ENCODE measurements at regions not wholly inside any gene's neighbourhood (a gene's known extent, or its start where the extent isn't known, plus 50 kb on each side); places are given as distances from the start of the nearest gene placed in this dataset.

DNA sequence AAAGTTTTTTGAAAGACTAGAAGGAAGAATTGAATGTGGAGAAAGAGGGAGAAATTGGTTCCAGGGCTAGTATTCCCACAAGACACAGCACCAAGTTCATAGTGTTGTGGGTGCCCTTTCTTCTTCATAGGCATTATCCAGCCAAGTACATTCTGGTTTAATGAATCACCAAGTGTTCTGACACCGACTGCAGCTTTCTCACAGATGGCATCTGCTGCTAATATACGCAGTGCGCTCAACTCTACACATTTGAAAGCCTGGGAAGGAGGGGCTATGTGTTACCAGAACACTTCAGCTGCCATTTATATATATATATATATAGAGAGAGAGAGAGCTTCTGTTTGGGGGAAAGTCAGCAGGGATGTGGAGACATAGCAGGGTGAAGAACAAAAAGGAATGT is 1168.4 kb downstream of the GATA3 start:
- no peaks in the 10 kb centered on the region for H3K4me1 ChIP-seq
- no peak overlapping the region for H3K4me3 ChIP-seq (replicated peaks in 1 of 3)
- H3K36me3 ChIP-seq: no peaks in the 10 kb centered on the region
- intact Hi-C loops (cut with DNase I): no loop called here
- H3K27ac ChIP-seq: no peak overlapping the region
- DNase-seq: no peak
- no peaks in the 10 kb centered on the region for H3K9me3 ChIP-seq
- H3K27me3 ChIP-seq: no peaks in the 10 kb centered on the region
- WGBS, 2 donors: 93% methylated on average over 3 of the region's 3 CpGs
- TF ChIP-seq, protein P1, sequence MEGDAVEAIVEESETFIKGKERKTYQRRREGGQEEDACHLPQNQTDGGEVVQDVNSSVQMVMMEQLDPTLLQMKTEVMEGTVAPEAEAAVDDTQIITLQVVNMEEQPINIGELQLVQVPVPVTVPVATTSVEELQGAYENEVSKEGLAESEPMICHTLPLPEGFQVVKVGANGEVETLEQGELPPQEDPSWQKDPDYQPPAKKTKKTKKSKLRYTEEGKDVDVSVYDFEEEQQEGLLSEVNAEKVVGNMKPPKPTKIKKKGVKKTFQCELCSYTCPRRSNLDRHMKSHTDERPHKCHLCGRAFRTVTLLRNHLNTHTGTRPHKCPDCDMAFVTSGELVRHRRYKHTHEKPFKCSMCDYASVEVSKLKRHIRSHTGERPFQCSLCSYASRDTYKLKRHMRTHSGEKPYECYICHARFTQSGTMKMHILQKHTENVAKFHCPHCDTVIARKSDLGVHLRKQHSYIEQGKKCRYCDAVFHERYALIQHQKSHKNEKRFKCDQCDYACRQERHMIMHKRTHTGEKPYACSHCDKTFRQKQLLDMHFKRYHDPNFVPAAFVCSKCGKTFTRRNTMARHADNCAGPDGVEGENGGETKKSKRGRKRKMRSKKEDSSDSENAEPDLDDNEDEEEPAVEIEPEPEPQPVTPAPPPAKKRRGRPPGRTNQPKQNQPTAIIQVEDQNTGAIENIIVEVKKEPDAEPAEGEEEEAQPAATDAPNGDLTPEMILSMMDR (IDR thresholded peaks at IDR 0.05): no peak
- TF ChIP-seq POLR2A (IDR thresholded peaks at IDR 0.05): no peak

DNA sequence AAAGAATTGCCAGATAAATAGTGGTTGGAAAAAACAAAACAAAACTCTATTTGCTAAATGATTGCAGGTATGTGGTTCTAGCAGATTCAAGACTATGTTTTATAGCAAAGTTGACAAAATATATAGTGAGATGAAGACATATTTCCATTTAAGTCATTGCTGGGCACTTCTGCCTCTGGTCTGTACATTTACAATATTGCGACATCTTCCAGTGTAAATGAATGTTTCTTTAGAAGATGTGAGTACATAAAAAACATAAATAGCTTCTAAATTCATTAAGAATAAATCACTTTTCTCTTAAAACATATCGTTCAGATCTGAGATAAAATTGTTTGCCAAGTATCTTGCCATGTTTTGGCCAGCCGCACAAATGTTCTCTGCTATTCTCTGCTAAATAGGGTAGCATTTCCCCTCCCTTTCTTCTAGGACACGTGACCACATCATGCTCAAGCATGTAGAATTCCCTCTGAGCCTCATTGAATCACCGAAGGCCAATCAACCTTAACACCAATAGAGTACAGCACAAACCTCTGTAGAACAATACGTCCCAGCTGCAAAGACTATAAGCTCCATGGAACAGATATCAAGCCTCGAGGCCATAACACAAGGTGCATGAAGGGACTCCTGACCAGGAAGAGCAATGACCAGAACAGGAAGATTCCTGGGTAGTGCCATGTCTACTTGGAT is 1173.3 kb downstream of the GATA3 start:
- H3K9me3 ChIP-seq: no peaks in the 10 kb centered on the region
- H3K27ac ChIP-seq: no peak overlapping the region
- H3K27me3 ChIP-seq: no peaks in the 10 kb centered on the region
- no peak for DNase-seq
- H3K4me3 ChIP-seq (replicated peaks in 1 of 3): no peak overlapping the region
- TF ChIP-seq, protein P1 (IDR thresholded peaks at IDR 0.05): no peak
- no peak for TF ChIP-seq POLR2A (IDR thresholded peaks at IDR 0.05)
- intact Hi-C loops (cut with DNase I): no loop called here
- 83 to 88% methylated on average over 7 of the region's 7 CpGs for WGBS, 2 donors
- H3K4me1 ChIP-seq: peaks cover 5 to 6% of the 10 kb centered on the region in 2 donors
- H3K36me3 ChIP-seq: no peaks in the 10 kb centered on the region

DNA sequence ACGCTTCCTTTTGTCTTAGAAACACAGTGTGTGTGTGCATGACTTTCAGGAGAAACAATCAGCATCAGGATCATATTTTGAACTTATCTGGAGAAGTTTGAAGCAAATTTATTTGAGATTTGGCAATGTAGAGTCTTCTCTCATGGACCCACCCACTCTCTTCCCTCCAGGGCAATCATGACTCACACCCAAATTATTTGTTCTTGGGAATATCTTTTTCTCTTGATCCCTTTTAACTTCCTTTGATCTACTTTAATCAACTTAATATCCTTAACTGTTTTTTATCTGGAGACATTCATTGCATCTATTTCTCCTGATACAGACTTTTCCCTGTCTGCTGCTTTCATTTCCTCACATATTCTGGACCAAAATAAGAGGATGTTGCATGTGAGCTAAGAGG is 1174.3 kb downstream of the GATA3 start:
- Histone ChIP-seq H3K27me3 (no peaks in the 10 kb centered on the region), H3K4me3 (replicated peaks in 1 of 3) (no peak overlapping the region), H3K36me3 (no peaks in the 10 kb centered on the region), H3K4me1 (peaks cover 5 to 6% of the 10 kb centered on the region in 2 donors), H3K27ac (no peak overlapping the region), H3K9me3 (no peaks in the 10 kb centered on the region)
- no peak for TF ChIP-seq POLR2A (IDR thresholded peaks at IDR 0.05)
- TF ChIP-seq, protein P1 (IDR thresholded peaks at IDR 0.05): no peak
- DNase-seq: no peak
- intact Hi-C loops (cut with DNase I): no loop called here
- 92 to 96% methylated on average over 1 of the region's 1 CpG for WGBS, 2 donors

DNA sequence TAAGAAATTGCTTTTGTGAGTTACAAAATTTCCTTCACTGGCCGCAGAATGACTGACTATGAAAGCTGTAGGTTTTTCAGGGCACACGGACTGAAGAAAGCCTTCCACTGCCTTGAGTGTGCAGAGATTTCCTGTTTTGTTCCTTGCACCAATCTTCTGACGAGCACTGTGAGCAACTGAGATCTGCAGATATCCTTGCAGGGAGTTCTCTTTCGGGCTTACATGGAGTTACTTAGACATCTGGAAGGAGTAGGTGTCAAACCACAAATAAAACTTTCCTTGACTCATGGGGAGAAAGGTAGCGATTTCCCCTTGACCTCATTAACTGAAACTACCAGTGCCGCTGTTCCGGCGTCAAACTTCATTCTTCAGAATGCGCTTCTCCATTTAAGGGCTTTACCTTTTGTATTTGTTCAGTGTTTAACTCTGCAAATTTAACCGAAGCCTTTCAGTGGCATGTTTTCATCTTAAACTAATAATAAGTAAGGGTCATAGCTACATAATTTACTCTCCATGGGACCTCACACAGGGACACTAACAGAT is 1175.3 kb downstream of the GATA3 start:
- no peaks in the 10 kb centered on the region for H3K27me3 ChIP-seq
- intact Hi-C loops (cut with DNase I): no loop called here
- peaks cover 5 to 6% of the 10 kb centered on the region in 2 donors for H3K4me1 ChIP-seq
- 90 to 93% methylated on average over 10 of the region's 10 CpGs for WGBS, 2 donors
- DNase-seq: no peak
- no peaks in the 10 kb centered on the region for H3K9me3 ChIP-seq
- TF ChIP-seq, protein P1 (IDR thresholded peaks at IDR 0.05): no peak
- TF ChIP-seq POLR2A (IDR thresholded peaks at IDR 0.05): no peak
- H3K36me3 ChIP-seq: no peaks in the 10 kb centered on the region
- no peak overlapping the region for H3K27ac ChIP-seq
- H3K4me3 ChIP-seq (replicated peaks in 1 of 3): no peak overlapping the region

DNA sequence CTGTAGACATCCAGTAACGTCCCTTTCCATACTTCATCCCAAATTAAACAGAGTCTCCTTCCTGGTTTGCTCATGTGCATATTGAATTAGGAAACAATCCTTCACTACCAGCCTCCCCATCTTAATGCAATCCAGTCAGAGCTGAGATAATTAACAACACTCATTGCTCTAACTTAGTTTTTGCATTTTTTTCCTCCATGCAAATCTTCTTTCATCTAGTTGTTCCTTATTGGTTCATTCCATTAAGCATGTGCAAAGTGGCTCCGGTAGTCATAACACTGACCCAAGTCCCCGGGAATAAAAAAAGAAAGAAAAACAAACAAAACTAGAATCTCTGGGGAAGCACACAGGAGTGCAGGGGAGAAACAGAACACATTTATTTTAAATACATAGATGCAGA is 1176.1 kb downstream of the GATA3 start:
- Histone ChIP-seq H3K4me3 (replicated peaks in 1 of 3) (no peak overlapping the region), H3K27me3 (no peaks in the 10 kb centered on the region)
- 29% methylated on average over 3 of the region's 3 CpGs for WGBS, 2 donors

More for the DNA sequence above, 1176.1 kb downstream of the GATA3 start:
- H3K4me1 ChIP-seq: peaks cover 5 to 6% of the 10 kb centered on the region in 2 donors
- no peak overlapping the region for H3K27ac ChIP-seq
- intact Hi-C loops (cut with DNase I): no loop called here
- no peaks in the 10 kb centered on the region for H3K36me3 ChIP-seq
- no peak for DNase-seq
- TF ChIP-seq, protein P1 (IDR thresholded peaks at IDR 0.05): no peak
- TF ChIP-seq POLR2A (IDR thresholded peaks at IDR 0.05): no peak
- no peaks in the 10 kb centered on the region for H3K9me3 ChIP-seq

Data from thyroid gland (tissue), 4 donors.